ENCODE measurements at regions not wholly inside any gene's neighbourhood (a gene's known extent, or its start where the extent isn't known, plus 50 kb on each side); places are given as distances from the start of the nearest gene placed in this dataset.

DNA sequence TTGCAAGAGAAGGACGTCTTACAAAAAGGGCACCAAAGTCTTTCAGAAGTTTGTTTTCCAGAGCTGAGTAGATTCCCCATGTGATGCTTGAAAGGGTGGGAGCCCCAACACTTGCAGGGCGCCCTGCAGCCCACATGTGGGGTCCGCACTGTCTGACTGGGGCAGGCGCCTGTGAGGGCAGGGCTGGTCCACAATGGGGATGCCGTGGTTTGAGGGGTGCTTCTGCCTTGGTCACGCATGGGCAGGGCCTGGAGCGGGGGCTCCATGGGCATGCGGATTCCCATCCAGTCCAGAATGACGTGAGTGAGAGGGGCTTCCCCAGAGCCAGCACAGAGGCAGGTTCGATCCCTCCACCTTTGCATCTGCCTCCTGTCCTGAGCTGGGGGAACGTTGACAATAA is 101.5 kb upstream of the SHH start:
- in situ Hi-C loops (cut with HindIII; ENCODE audit: low pct_unique_long_range_greater_than_20kb, low sequenced_read_pairs), result no loop called here
- POLR2A ChIA-PET, result no interaction called here
- H3K27me3 ChIP-seq (ENCODE audit: control insufficient read depth, insufficient read depth, low read length), result no peaks in the 10 kb centered on the region

DNA sequence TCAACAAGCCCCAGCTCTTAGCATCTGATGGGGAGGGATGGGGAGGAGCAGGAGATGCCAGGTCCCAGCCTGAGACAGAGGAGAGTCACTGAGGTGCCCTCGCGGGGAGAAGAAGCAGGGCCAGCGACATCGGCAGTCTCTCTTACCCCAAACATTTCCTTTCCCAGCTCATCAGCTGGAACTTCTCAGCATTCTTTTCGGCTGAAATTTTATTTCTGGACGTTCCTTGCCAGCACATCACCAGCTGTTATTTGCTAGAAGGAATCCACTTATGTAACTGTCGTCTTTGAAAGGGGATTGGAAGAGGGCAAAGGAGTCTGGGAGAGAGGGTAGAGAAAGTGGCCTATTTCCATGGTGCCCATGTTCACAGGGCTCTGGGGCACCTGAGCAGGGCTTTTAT is 101.0 kb upstream of the SHH start:
- no TSS peak for BruUV-seq (replicated peaks)
- in situ Hi-C loops (cut with HindIII; ENCODE audit: low pct_unique_long_range_greater_than_20kb, low sequenced_read_pairs) (no loop called here), intact Hi-C loops (cut with micrococcal nuclease; ENCODE audit: unreplicated experiment) (no loop called here)
- Histone ChIP-seq H3K27me3 (ENCODE audit: control insufficient read depth, insufficient read depth, low read length) (no peaks in the 10 kb centered on the region), H3K9me3 (ENCODE audit: control insufficient read depth, insufficient read depth, low read depth, low read length) (no peaks in the 10 kb centered on the region), H3K4me1 (ENCODE audit: control insufficient read depth, insufficient read depth, low read length) (peaks cover 8% of the 10 kb centered on the region), H3K4me3 (ENCODE audit: low read depth in 2 of 2, low read length in 2 of 2) (no peak overlapping the region), H3K27ac (ENCODE audit: low read length) (no peak overlapping the region), H3K36me3 (ENCODE audit: control insufficient read depth, insufficient read depth, low read length) (no peaks in the 10 kb centered on the region)
- CTCF ChIA-PET, result no interaction called here
- TF ChIP-seq, protein P1, sequence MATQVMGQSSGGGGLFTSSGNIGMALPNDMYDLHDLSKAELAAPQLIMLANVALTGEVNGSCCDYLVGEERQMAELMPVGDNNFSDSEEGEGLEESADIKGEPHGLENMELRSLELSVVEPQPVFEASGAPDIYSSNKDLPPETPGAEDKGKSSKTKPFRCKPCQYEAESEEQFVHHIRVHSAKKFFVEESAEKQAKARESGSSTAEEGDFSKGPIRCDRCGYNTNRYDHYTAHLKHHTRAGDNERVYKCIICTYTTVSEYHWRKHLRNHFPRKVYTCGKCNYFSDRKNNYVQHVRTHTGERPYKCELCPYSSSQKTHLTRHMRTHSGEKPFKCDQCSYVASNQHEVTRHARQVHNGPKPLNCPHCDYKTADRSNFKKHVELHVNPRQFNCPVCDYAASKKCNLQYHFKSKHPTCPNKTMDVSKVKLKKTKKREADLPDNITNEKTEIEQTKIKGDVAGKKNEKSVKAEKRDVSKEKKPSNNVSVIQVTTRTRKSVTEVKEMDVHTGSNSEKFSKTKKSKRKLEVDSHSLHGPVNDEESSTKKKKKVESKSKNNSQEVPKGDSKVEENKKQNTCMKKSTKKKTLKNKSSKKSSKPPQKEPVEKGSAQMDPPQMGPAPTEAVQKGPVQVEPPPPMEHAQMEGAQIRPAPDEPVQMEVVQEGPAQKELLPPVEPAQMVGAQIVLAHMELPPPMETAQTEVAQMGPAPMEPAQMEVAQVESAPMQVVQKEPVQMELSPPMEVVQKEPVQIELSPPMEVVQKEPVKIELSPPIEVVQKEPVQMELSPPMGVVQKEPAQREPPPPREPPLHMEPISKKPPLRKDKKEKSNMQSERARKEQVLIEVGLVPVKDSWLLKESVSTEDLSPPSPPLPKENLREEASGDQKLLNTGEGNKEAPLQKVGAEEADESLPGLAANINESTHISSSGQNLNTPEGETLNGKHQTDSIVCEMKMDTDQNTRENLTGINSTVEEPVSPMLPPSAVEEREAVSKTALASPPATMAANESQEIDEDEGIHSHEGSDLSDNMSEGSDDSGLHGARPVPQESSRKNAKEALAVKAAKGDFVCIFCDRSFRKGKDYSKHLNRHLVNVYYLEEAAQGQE (IDR thresholded peaks at IDR 0.05; ENCODE audit: insufficient read depth in 1 of 2, low read depth in 2 of 2, low read length in 1 of 2), result no peak
- TF ChIP-seq TCF7L2 (IDR thresholded peaks at IDR 0.05; ENCODE audit: low read depth, low read length) (no peak), POLR2AphosphoS5 (IDR thresholded peaks at IDR 0.05; ENCODE audit: low read depth, low read length) (no peak), SIN3A (IDR thresholded peaks at IDR 0.05; ENCODE audit: borderline replicate concordance, insufficient read depth, low read depth, low read length) (no peak)
- TF ChIP-seq, protein P2, sequence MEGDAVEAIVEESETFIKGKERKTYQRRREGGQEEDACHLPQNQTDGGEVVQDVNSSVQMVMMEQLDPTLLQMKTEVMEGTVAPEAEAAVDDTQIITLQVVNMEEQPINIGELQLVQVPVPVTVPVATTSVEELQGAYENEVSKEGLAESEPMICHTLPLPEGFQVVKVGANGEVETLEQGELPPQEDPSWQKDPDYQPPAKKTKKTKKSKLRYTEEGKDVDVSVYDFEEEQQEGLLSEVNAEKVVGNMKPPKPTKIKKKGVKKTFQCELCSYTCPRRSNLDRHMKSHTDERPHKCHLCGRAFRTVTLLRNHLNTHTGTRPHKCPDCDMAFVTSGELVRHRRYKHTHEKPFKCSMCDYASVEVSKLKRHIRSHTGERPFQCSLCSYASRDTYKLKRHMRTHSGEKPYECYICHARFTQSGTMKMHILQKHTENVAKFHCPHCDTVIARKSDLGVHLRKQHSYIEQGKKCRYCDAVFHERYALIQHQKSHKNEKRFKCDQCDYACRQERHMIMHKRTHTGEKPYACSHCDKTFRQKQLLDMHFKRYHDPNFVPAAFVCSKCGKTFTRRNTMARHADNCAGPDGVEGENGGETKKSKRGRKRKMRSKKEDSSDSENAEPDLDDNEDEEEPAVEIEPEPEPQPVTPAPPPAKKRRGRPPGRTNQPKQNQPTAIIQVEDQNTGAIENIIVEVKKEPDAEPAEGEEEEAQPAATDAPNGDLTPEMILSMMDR (IDR thresholded peaks at IDR 0.05), result no peak
- POLR2A ChIA-PET, result no interaction called here
- ATAC-seq, result no peak
- DNase-seq (ENCODE audit: low read depth, low spot score), result no peak

More for the DNA sequence above, 101.5 kb upstream of the SHH start:
- Histone ChIP-seq H3K4me3 (ENCODE audit: low read depth in 2 of 2, low read length in 2 of 2) (no peak overlapping the region), H3K36me3 (ENCODE audit: control insufficient read depth, insufficient read depth, low read length) (no peaks in the 10 kb centered on the region), H3K27ac (ENCODE audit: low read length) (no peak overlapping the region), H3K4me1 (ENCODE audit: control insufficient read depth, insufficient read depth, low read length) (peaks cover 13% of the 10 kb centered on the region), H3K9me3 (ENCODE audit: control insufficient read depth, insufficient read depth, low read depth, low read length) (no peaks in the 10 kb centered on the region)
- intact Hi-C loops (cut with micrococcal nuclease; ENCODE audit: unreplicated experiment), result no loop called here
- DNase-seq (ENCODE audit: low read depth, low spot score), result no peak
- no peak for ATAC-seq
- TF ChIP-seq POLR2AphosphoS5 (IDR thresholded peaks at IDR 0.05; ENCODE audit: low read depth, low read length) (no peak), SIN3A (IDR thresholded peaks at IDR 0.05; ENCODE audit: borderline replicate concordance, insufficient read depth, low read depth, low read length) (no peak), TCF7L2 (IDR thresholded peaks at IDR 0.05; ENCODE audit: low read depth, low read length) (no peak)
- TF ChIP-seq, protein P2 (IDR thresholded peaks at IDR 0.05), result no peak
- TF ChIP-seq, protein P1 (IDR thresholded peaks at IDR 0.05; ENCODE audit: insufficient read depth in 1 of 2, low read depth in 2 of 2, low read length in 1 of 2), result no peak
- BruUV-seq (replicated peaks), result no TSS peak
- CTCF ChIA-PET, result no interaction called here

Data from Panc1 (cell line).